GM21619 (cell line): ENCODE measurements at regions not wholly inside any gene's neighbourhood (a gene's known extent, or its start where the extent isn't known, plus 50 kb on each side); places are given as distances from the start of the nearest gene placed in this dataset.
"Not testable (repeated sequence)": the region's sequence is repeated elsewhere in the genome, so short reads cannot be mapped to it uniquely, and the experiment has no call there.

Experiments
- ATAC-seq: cut with Tn5 transposase; IDR thresholded peaks from one replicate; pipeline ENCODE4 v1.9.1; 2021; ENCODE audit not compliant: unreplicated experiment

GRCh38 chr1:221865808-221866207 is 123.9 kb upstream of the DUSP10 start:
- no peak for ATAC-seq

DNA sequence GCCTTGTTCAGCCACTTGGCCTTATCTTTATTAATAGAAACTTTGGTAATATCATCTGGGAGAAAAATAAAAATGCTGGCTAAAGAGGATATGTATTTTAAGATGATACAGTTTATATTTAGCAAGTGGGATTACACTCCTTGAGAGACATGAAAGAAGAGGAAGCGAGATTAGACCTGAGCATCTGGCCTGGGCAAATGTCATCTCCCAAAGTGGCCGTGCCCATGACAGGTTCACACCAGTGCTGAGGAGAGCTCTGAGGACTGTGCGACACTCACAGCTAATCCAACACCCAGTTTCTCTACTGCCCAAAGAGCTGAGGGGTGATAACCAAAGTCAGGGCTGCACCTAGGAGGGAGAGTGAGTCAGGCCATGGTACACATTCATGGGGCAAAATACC is 121.7 kb upstream of the DUSP10 start:
- no peak for ATAC-seq

DNA sequence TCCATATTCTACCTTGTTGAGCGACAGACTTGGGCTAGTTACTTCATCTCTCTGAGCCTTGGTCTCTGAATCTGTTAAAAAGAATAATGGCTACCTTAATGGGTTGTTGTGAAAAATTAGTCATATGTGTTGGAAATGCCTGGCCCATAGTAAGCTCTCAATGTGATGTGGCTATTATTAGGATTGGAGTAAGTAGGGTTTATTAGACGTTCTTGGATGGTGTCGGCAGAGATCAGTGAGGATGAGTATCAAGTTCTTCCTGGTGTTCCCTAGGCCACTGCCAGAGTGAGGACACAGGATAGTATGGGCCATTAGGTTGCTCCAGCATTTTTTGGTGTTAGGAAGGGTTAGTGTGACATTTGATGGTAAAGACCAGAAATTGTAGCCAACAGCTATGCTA is 121.1 kb upstream of the DUSP10 start:
- no peak for ATAC-seq

DNA sequence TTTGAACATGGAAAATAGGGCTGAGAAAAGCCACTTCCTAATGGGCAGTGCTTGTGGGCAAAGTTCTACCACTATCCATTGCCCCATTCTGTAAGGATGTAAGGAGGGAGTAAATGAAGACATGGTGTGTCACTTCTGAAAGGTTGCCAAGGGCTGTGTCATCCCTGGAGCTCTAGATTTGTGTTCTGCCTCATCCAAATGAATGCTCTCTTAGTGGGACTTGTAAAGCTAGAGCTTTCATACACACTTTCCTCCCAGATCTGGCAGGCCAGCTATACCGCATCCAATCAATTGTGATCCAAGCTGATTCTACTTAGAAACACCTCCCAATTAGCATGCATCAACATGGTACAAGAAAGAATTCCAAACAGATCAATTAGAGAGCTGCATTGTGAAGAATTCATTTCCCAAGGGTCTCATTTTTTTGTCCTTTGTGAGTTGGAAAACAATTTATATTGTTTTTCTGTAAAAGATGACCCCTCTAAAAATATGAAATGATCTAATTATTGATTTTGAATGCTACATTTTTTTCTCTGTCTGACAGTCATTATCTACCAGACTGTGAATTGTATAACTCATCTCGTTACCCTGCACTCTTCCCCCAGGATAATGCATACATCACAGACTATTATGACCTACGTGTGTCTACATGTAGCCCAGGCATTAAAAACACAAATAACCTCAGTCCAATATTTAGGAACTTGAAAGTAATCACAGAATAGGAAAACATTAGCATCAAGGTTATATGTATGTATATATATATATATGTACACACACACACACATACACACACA is 117.1 kb upstream of the DUSP10 start:
- ATAC-seq = no peak

DNA sequence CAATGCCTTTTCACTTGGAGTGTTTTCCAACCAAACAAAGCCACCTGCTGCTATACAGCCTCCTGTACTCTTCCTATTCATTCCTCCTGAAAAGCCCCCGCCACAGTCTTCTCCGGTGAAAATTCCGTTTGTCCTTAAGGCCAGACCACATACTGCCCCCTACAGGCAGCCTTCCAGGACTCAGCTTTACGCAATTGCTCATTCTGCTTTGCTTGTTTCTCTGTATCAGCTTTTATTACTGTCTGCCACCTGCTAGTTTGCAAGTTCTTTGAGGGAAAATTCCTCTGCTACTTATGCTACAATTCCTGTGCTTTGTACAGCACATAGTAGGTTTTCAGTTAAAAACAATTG is 115.2 kb upstream of the DUSP10 start:
- not testable (repeated sequence) for ATAC-seq

DNA sequence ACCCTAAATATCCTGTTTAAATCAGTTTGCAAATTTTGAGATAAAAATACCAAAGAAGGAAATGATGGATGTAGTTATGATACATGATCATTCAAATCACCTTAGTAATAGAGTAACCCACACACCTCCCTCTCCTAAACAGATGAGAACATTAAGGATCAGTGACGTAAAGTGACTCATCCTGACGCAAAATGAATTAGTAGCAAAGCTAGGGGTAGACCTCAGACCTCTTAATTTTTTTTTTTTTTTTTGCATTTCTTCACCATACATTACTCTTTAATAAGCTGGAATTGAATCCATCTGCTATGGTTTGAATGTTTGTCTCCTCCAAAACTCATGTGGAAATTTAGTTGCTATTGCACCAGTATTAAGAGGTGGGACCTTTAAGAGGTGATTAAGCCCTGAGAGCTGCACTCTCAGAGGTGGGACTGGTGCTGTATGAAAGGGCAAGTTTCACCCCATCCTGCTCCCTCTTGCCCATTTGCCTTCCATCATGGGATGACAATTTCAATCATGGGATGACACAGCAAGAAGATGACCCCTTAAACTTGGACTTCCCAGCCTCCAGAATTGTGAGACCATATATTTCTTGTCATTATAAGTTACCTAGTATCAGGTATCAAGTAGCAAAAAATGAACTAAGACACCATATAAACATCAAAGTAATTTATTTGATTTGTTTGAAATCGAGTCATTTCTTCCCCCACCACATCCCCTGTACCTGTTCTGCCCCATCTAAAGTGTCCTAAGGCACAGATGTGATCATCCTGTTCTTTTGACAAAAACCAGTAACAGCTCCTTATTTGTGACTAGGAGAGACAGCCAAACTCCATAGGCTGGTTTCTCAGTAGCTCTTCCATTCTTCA is 114.6 kb upstream of the DUSP10 start:
- no peak for ATAC-seq

DNA sequence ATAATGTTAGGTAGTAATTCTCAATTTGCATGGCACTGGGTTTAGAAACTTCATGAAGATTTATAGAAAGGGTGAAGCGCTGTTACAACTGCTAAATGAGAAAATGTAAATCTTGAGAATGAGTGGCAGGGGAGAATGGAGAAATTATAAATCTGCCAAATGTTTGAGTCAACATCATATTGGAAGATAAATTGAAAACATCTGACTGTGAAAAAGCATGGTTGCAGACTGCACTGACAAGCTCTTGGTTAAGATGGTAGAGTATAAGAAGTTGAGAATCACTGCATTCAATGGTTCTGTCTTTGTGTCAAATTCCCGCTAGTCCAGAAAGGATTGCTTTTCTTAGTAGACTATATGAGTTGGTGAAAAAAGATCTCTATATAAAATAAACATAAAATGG is 113.3 kb upstream of the DUSP10 start:
- no peak for ATAC-seq

GRCh38 chr1:221851336-221851735 is 109.4 kb upstream of the DUSP10 start:
- no peak for ATAC-seq

- ATAC-seq = no peak
Measured at GRCh38 chr1:221850470-221851187, 108.7 kb upstream of the DUSP10 start.

GRCh38 chr1:221849897-221850296 is 108.0 kb upstream of the DUSP10 start:
- no peak for ATAC-seq

GRCh38 chr1:221849110-221849509 is 107.2 kb upstream of the DUSP10 start:
- no peak for ATAC-seq

GRCh38 chr1:221847676-221848075 is 105.8 kb upstream of the DUSP10 start:
- no peak for ATAC-seq

GRCh38 chr1:221845650-221846371 is 103.9 kb upstream of the DUSP10 start:
- no peak for ATAC-seq

DNA sequence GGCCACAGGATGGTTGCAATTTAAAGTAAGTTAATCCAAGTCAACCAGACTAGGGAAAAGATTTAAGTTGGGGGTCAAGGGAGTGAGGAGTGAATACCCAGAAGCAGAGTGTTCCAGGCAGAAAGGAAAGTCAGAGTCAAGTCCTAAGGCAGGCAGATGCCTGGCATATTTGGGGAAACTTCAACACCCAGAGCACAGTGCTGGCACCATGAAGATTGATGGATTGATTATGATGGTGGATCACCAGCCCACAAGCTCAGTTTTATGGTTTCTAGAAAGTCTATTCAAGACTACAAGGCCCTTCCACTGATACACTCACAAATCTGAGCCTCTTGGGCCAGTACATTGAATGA is 100.1 kb upstream of the DUSP10 start:
- no peak for ATAC-seq

GRCh38 chr1:221841251-221841982 is 99.5 kb upstream of the DUSP10 start:
- ATAC-seq = no peak

DNA sequence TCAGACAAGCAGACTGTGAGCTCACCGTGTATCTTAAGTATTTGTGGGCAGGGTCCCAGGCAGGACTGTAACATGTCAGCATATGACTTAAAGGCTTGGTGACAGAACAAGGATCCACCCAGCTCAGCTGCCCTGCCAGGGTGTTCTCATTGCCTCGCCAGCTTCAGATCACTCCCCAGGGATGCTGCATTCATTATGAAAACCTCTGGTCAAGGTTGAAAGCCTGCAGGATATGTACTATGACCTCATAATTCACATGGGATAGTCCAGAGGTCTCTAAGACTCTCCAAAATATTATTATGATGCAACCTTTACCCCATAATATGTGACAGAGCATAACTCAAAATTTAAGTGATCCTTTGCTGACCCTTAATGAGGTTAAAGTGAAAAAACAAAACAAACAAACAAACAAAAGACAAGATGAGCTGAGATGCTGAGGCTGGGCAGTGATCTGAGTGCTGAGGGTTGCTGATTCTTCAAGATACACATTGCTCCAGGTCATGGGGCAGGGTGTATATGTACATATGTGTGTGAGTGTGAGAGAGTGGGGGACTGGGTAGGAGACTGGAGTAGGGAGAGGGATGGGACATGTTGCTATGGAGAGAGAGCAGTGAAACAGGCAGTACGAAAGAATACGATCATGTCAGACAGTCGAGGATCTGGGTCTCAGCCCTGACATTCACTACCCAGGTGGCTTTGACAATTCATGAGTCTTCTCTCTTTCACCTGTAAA is 98.8 kb upstream of the DUSP10 start:
- ATAC-seq = peak; percentile 39

GRCh38 chr1:221839782-221840395 is 98.0 kb upstream of the DUSP10 start:
- ATAC-seq = peak; percentile 90

GRCh38 chr1:221839321-221839720 is 97.4 kb upstream of the DUSP10 start:
- peak; percentile 16 for ATAC-seq

DNA sequence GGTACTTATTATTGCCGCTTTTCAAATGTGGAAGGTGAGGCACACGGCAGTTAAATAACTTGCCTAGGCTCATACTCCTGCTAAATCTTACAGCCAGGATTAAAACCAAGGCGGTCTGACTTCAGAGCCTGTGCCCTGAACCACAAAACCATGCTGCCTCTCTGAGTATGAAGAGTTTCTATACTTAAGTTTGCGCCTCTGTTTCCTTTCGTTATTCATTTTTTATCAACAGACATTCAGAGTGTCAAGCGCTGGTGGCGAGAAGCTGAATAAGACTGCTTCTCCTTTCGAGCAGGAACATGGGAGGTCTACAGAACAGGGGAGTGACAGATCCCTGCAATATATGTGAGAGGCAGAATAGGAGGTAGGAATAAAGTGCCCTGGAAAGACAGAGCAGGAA is 96.0 kb upstream of the DUSP10 start:
- ATAC-seq = no peak
